Neural cell (in vitro differentiated cells): ENCODE measurements at regions not wholly inside any gene's neighbourhood (a gene's known extent, or its start where the extent isn't known, plus 50 kb on each side); places are given as distances from the start of the nearest gene placed in this dataset.

ENCODE experiments used
- H2AFZ ChIP-seq: fragments of 200-600, 300-800 bp; sonication (generic), shearing (Covaris generic); 2 replicates; pipeline ENCODE4 v1.6.0; 2014; ENCODE audit warnings: low read depth, mild to moderate bottlenecking, antibody characterized with exemption, low read length, moderate library complexity
- H3F3A ChIP-seq: fragments of 200-600 bp; shearing (Covaris generic); 2 replicates; pipeline ENCODE4 v1.6.1; 2016; ENCODE audit warnings: mild to moderate bottlenecking, moderate library complexity, mixed read lengths, antibody characterized with exemption, low read length; ENCODE audit not compliant: insufficient read depth, poor library complexity, severe bottlenecking
- H3K27ac ChIP-seq: fragments of 200-600, 300-800 bp; sonication (generic), shearing (Covaris generic); 2 replicates; pipeline ENCODE4 v1.5.1; 2014; ENCODE audit warnings: mild to moderate bottlenecking, low read length, moderate library complexity
- H3K27me3 ChIP-seq: fragments of 300-800, 200-600 bp; sonication (generic), shearing (Covaris generic); 2 replicates; pipeline ENCODE4 v1.6.0; 2014; ENCODE audit warnings: mild to moderate bottlenecking, low read depth, low read length, moderate library complexity; ENCODE audit not compliant: insufficient read depth
- H3K36me3 ChIP-seq: fragments of 300-800, 200-600 bp; sonication (generic), shearing (Covaris generic); 2 replicates; pipeline ENCODE4 v1.5.1; 2014; ENCODE audit warnings: mild to moderate bottlenecking, antibody characterized with exemption, low read length, moderate library complexity; ENCODE audit not compliant: insufficient read depth
- H3K4me2 ChIP-seq: fragments of 300-800, 200-600 bp; sonication (generic), shearing (Covaris generic); 2 replicates; pipeline ENCODE4 v1.6.0; 2014; ENCODE audit warnings: mild to moderate bottlenecking, low read length
- H3K4me3 ChIP-seq: fragments of 300-800, 200-600 bp; sonication (generic), shearing (Covaris generic); 2 replicates; pipeline ENCODE4 v1.5.1; 2014; ENCODE audit warnings: mild to moderate bottlenecking, low read length, moderate library complexity
- H3K79me2 ChIP-seq: fragments of 200-600 bp; shearing (Covaris generic); replicated peaks from 2 replicates; pipeline ENCODE4 v1.6.0; 2014; ENCODE audit warnings: mild to moderate bottlenecking, low read length, moderate library complexity; ENCODE audit not compliant: insufficient read depth
- H3K9ac ChIP-seq: fragments of 300-800, 200-600 bp; sonication (generic), shearing (Covaris generic); 2 replicates; pipeline ENCODE4 v1.6.1; 2016; ENCODE audit warnings: mild to moderate bottlenecking, low read length, mixed read lengths
- H3K9me2 ChIP-seq: fragments of 200-600 bp; shearing (Covaris generic); 2 replicates; pipeline ENCODE4 v1.6.1; 2016; ENCODE audit warnings: mild to moderate bottlenecking, low read length, mixed read lengths; ENCODE audit not compliant: insufficient read depth
- H3K9me3 ChIP-seq: fragments of 200-600, 300-800 bp; sonication (generic), shearing (Covaris generic); 2 replicates; pipeline ENCODE4 v1.6.1; 2016; ENCODE audit warnings: mild to moderate bottlenecking, mixed run types, low read length, moderate library complexity, mixed read lengths
- H4K20me1 ChIP-seq: fragments of 200-600 bp; shearing (Covaris generic); 2 replicates; pipeline ENCODE4 v1.6.1; 2016; ENCODE audit warnings: mild to moderate bottlenecking, mixed run types; ENCODE audit not compliant: insufficient read depth
- EP300 ChIP-seq: fragments of 450-650 bp; conservative IDR thresholded peaks from 2 replicates; pipeline ENCODE4 v1.6.1; 2014; ENCODE audit warnings: antibody characterized with exemption, mild to moderate bottlenecking, moderate library complexity; ENCODE audit not compliant: poor library complexity, severe bottlenecking
- EZH2 ChIP-seq: fragments of 200-600, 300-800 bp; shearing (Covaris generic), sonication (generic); IDR thresholded peaks from 2 replicates; pipeline ENCODE4 v1.6.1; 2014; ENCODE audit warnings: antibody characterized with exemption, low read length, borderline replicate concordance, mild to moderate bottlenecking; ENCODE audit not compliant: insufficient read depth, poor library complexity, severe bottlenecking
- MXI1 ChIP-seq: fragments of 450-650 bp; conservative IDR thresholded peaks from 2 replicates; pipeline ENCODE4 v1.6.1; 2014; ENCODE audit warnings: antibody characterized with exemption, mild to moderate bottlenecking; ENCODE audit not compliant: poor library complexity, severe bottlenecking
- POLR2AphosphoS5 ChIP-seq: IDR thresholded peaks from 2 replicates; pipeline ENCODE4 v1.6.1; 2012
- RAD21 ChIP-seq: fragments of 450-650 bp; conservative IDR thresholded peaks from 2 replicates; pipeline ENCODE4 v1.6.1; 2014; ENCODE audit warnings: antibody characterized with exemption, mild to moderate bottlenecking, moderate library complexity
- SMC3 ChIP-seq: fragments of 450-650 bp; conservative IDR thresholded peaks from 2 replicates; pipeline ENCODE4 v1.6.1; 2014; ENCODE audit warnings: antibody characterized with exemption, mild to moderate bottlenecking, moderate library complexity; ENCODE audit not compliant: poor library complexity
- TAF1 ChIP-seq: IDR thresholded peaks from 2 replicates; pipeline ENCODE4 v1.6.1; 2012; ENCODE audit warnings: low read depth
- TF ChIP-seq, protein P1 (sequence below): IDR thresholded peaks from 2 replicates; pipeline ENCODE4 v1.6.1; 2012; ENCODE audit warnings: borderline replicate concordance
- TF ChIP-seq, protein P2 (sequence below): fragments of 450-650 bp; IDR thresholded peaks from 2 replicates; pipeline ENCODE4 v1.5.1; 2014; ENCODE audit warnings: antibody characterized with exemption, mild to moderate bottlenecking, moderate library complexity; ENCODE audit not compliant: poor library complexity, severe bottlenecking

- no peaks in the 10 kb centered on the region for H4K20me1 ChIP-seq
- no peaks in the 10 kb centered on the region for H3K9me3 ChIP-seq
- H3K4me2 ChIP-seq = no peak overlapping the region
- H3K27me3 ChIP-seq = no peaks in the 10 kb centered on the region
- no peaks in the 10 kb centered on the region for H3K36me3 ChIP-seq
- H3K79me2 ChIP-seq = no peaks in the 10 kb centered on the region
- no peak overlapping the region for H3K4me3 ChIP-seq
- H3F3A ChIP-seq = no peaks in the 10 kb centered on the region
- no peak overlapping the region for H3K9ac ChIP-seq
- H2AFZ ChIP-seq = no peak overlapping the region
- no peak overlapping the region for H3K27ac ChIP-seq
- no peak for TF ChIP-seq EP300
- no peak for TF ChIP-seq MXI1
- no peak for TF ChIP-seq POLR2AphosphoS5
- no peak for TF ChIP-seq EZH2
- no peak for TF ChIP-seq TAF1
- no peak for TF ChIP-seq SMC3
- TF ChIP-seq, protein P1, sequence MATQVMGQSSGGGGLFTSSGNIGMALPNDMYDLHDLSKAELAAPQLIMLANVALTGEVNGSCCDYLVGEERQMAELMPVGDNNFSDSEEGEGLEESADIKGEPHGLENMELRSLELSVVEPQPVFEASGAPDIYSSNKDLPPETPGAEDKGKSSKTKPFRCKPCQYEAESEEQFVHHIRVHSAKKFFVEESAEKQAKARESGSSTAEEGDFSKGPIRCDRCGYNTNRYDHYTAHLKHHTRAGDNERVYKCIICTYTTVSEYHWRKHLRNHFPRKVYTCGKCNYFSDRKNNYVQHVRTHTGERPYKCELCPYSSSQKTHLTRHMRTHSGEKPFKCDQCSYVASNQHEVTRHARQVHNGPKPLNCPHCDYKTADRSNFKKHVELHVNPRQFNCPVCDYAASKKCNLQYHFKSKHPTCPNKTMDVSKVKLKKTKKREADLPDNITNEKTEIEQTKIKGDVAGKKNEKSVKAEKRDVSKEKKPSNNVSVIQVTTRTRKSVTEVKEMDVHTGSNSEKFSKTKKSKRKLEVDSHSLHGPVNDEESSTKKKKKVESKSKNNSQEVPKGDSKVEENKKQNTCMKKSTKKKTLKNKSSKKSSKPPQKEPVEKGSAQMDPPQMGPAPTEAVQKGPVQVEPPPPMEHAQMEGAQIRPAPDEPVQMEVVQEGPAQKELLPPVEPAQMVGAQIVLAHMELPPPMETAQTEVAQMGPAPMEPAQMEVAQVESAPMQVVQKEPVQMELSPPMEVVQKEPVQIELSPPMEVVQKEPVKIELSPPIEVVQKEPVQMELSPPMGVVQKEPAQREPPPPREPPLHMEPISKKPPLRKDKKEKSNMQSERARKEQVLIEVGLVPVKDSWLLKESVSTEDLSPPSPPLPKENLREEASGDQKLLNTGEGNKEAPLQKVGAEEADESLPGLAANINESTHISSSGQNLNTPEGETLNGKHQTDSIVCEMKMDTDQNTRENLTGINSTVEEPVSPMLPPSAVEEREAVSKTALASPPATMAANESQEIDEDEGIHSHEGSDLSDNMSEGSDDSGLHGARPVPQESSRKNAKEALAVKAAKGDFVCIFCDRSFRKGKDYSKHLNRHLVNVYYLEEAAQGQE = no peak
- no peak for TF ChIP-seq RAD21
- TF ChIP-seq, protein P2, sequence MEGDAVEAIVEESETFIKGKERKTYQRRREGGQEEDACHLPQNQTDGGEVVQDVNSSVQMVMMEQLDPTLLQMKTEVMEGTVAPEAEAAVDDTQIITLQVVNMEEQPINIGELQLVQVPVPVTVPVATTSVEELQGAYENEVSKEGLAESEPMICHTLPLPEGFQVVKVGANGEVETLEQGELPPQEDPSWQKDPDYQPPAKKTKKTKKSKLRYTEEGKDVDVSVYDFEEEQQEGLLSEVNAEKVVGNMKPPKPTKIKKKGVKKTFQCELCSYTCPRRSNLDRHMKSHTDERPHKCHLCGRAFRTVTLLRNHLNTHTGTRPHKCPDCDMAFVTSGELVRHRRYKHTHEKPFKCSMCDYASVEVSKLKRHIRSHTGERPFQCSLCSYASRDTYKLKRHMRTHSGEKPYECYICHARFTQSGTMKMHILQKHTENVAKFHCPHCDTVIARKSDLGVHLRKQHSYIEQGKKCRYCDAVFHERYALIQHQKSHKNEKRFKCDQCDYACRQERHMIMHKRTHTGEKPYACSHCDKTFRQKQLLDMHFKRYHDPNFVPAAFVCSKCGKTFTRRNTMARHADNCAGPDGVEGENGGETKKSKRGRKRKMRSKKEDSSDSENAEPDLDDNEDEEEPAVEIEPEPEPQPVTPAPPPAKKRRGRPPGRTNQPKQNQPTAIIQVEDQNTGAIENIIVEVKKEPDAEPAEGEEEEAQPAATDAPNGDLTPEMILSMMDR = no peak
- H3K9me2 ChIP-seq = no peaks in the 10 kb centered on the region
Measured at GRCh38 chr5:77910602-77911188, 134.6 kb upstream of the TBCA start.

GRCh38 chr5:77909237-77909636, 133.1 kb upstream of the TBCA start:
- Histone ChIP-seq H3K9ac (no peak overlapping the region), H3K27me3 (no peaks in the 10 kb centered on the region), H2AFZ (no peak overlapping the region), H3K27ac (no peak overlapping the region), H4K20me1 (no peaks in the 10 kb centered on the region), H3F3A (no peaks in the 10 kb centered on the region), H3K9me3 (no peaks in the 10 kb centered on the region), H3K79me2 (no peaks in the 10 kb centered on the region), H3K4me3 (no peak overlapping the region), H3K36me3 (no peaks in the 10 kb centered on the region), H3K4me2 (no peak overlapping the region), H3K9me2 (no peaks in the 10 kb centered on the region)
- no peak for TF ChIP-seq POLR2AphosphoS5
- TF ChIP-seq RAD21 = no peak
- TF ChIP-seq SMC3 = no peak
- TF ChIP-seq EZH2 = no peak
- TF ChIP-seq, protein P1 = no peak
- TF ChIP-seq, protein P2 = no peak
- no peak for TF ChIP-seq EP300
- no peak for TF ChIP-seq TAF1
- no peak for TF ChIP-seq MXI1
